GDM1 (cell line): ENCODE measurements at regions not wholly inside any gene's neighbourhood (a gene's known extent, or its start where the extent isn't known, plus 50 kb on each side); places are given as distances from the start of the nearest gene placed in this dataset.

Source experiments
- DNase-seq: peaks from one replicate; lab custom pipeline; 2025; lab: John Stamatoyannopoulos, UW

- no peak for DNase-seq
These were observed 56.2 kb upstream of the GPRIN3 start for GRCh38 chr4:89363786-89364185.

GRCh38 chr4:89358935-89359638 lies 51.5 kb upstream of the GPRIN3 start:
- DNase-seq = no peak

- DNase-seq = no peak
These were observed 50.2 kb upstream of the GPRIN3 start for GRCh38 chr4:89357787-89358186.
